ENCODE measurements at regions not wholly inside any gene's neighbourhood (a gene's known extent, or its start where the extent isn't known, plus 50 kb on each side); places are given as distances from the start of the nearest gene placed in this dataset.

DNA sequence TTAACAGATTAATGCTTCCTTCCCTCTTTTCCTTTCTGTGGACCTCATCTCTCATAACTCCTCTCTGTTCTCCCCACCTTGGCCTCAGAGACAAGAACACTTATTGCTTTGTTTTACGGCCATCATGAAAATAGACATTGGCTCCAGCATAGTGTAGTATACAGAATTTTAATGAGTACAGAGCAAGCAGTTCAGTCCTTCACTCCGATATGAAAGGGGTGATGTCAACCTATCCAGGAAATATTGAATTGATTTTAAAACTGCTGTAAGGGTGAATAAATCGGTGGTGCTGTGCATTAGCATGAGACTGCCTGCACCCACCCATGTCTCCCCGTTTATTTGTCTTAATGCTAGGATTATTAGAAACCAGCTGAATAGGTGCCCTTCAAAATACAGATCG, 490.9 kb upstream of the TBL1XR1 start:
- no peaks in the 10 kb centered on the region for H3K9me3 ChIP-seq (ENCODE audit: low read depth)

DNA sequence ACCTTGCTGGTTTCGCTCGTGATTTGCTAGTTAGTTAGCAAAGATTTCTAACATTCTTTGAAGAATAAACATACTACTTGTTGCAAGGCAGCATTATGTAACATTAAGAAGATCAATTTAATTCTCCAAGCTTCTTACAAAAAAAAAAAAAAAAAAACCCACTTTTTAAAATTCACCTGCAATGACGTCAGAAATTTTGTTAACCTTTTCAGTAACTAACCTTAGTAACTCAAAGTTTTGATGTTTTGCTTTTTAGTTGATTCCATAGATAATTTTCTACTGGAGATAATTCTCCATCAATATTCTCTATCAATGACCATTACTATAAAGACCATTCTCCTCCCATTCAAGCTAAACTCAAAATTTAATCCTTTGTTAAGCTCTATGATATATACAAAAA, 491.8 kb upstream of the TBL1XR1 start:
- no peaks in the 10 kb centered on the region for H3K27me3 ChIP-seq
- TF ChIP-seq, protein P1, sequence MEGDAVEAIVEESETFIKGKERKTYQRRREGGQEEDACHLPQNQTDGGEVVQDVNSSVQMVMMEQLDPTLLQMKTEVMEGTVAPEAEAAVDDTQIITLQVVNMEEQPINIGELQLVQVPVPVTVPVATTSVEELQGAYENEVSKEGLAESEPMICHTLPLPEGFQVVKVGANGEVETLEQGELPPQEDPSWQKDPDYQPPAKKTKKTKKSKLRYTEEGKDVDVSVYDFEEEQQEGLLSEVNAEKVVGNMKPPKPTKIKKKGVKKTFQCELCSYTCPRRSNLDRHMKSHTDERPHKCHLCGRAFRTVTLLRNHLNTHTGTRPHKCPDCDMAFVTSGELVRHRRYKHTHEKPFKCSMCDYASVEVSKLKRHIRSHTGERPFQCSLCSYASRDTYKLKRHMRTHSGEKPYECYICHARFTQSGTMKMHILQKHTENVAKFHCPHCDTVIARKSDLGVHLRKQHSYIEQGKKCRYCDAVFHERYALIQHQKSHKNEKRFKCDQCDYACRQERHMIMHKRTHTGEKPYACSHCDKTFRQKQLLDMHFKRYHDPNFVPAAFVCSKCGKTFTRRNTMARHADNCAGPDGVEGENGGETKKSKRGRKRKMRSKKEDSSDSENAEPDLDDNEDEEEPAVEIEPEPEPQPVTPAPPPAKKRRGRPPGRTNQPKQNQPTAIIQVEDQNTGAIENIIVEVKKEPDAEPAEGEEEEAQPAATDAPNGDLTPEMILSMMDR (IDR thresholded peaks at IDR 0.05; ENCODE audit: low read depth, low read length), result no peak

More for the DNA sequence above, 490.9 kb upstream of the TBL1XR1 start:
- no peak for DNase-seq (ENCODE audit: low read depth in 1 of 2, low spot score in 1 of 2)
- H3K27ac ChIP-seq, result no peak overlapping the region
- TF ChIP-seq, protein P1 (IDR thresholded peaks at IDR 0.05; ENCODE audit: low read depth, low read length), result no peak
- no peak overlapping the region for H3K4me3 ChIP-seq
- H3K36me3 ChIP-seq, result no peaks in the 10 kb centered on the region
- no peaks in the 10 kb centered on the region for H3K27me3 ChIP-seq
- H3K4me1 ChIP-seq (ENCODE audit: low read depth), result peaks cover 4% of the 10 kb centered on the region

DNA sequence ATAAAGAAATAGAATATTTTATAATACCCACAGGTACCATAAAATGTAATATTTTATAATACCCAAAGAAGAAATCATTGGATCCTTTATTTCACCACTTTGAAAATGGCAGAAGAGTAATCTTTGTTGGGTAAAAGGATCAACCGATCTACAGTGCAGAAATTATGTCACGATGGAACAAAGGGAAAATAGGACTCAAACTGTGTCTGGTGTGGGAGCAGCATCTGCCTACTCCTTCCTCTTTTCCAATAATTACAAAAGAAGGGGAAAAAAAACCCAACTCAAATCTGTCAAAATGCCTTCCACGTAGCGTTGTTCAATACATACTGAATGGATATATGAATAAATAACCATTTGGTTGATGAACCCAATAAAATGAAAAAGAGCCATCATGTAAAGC, 492.6 kb upstream of the TBL1XR1 start:
- Histone ChIP-seq H3K36me3 (no peaks in the 10 kb centered on the region), H3K9me3 (ENCODE audit: low read depth) (no peaks in the 10 kb centered on the region), H3K4me3 (no peak overlapping the region), H3K4me1 (ENCODE audit: low read depth) (peaks cover 9% of the 10 kb centered on the region), H3K27ac (no peak overlapping the region), H3K27me3 (no peaks in the 10 kb centered on the region)
- TF ChIP-seq, protein P1 (IDR thresholded peaks at IDR 0.05; ENCODE audit: low read depth, low read length), result no peak
- no peak for DNase-seq (ENCODE audit: low read depth in 1 of 2, low spot score in 1 of 2)

More for the DNA sequence above, 491.8 kb upstream of the TBL1XR1 start:
- no peaks in the 10 kb centered on the region for H3K36me3 ChIP-seq
- no peak for DNase-seq (ENCODE audit: low read depth in 1 of 2, low spot score in 1 of 2)
- no peak overlapping the region for H3K27ac ChIP-seq
- H3K9me3 ChIP-seq (ENCODE audit: low read depth), result no peaks in the 10 kb centered on the region
- peaks cover 9% of the 10 kb centered on the region for H3K4me1 ChIP-seq (ENCODE audit: low read depth)
- H3K4me3 ChIP-seq, result no peak overlapping the region

DNA sequence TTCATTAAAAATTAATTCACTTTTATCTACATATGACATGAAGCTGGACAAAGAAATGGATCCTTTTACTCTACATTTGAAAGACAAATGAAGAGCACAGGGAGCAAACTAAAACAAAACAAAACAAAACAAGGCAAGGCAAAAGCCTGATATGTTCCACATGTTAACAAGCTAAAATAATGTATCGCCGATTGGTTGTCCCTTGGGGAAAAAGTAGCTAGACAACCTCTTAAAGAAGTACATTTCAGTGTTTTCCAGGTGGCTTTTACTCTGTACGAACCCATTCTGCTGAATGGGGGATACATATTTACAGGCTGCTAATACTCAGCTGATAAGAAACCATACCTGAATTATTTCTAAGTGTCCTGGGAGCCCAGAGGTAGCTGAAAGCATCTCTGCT, 493.0 kb upstream of the TBL1XR1 start:
- Histone ChIP-seq H3K4me1 (ENCODE audit: low read depth) (peaks cover 9% of the 10 kb centered on the region), H3K27me3 (no peaks in the 10 kb centered on the region), H3K4me3 (no peak overlapping the region), H3K27ac (no peak overlapping the region), H3K36me3 (no peaks in the 10 kb centered on the region), H3K9me3 (ENCODE audit: low read depth) (no peaks in the 10 kb centered on the region)
- no peak for DNase-seq (ENCODE audit: low read depth in 1 of 2, low spot score in 1 of 2)
- TF ChIP-seq, protein P1 (IDR thresholded peaks at IDR 0.05; ENCODE audit: low read depth, low read length), result no peak

DNA sequence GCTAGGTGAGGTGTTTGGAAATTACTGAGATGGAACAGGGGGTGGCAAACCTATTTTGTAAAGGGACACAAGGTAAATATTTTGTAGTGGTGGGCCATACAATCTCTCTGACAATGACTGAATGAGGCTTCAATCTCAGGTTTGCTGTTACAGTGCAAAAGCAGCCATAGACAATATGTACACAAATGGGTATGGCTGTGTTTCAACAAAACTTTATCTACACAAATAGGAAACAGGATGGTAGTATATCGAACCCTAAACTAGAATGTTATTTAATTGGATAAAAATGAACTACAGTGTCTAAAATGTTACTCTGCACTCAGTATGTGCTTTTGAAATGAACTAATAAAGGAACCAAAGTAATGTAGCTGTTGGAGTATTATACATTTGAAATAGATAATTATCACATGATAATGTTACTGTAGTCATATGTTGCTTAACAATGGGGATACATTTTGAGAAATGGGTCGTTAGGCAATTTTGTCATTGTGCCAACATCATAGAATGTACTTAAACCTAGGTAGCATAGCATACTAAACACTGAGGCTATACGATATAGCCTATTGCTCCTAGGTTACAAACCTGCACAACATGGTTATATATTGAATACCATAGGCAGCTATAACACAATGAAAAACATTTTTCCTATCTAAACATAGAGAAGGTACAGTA, 495.2 kb upstream of the TBL1XR1 start:
- Histone ChIP-seq H3K4me3 (no peak overlapping the region), H3K27ac (no peak overlapping the region), H3K27me3 (no peaks in the 10 kb centered on the region), H3K9me3 (ENCODE audit: low read depth) (no peaks in the 10 kb centered on the region), H3K36me3 (no peaks in the 10 kb centered on the region), H3K4me1 (ENCODE audit: low read depth) (peaks cover 9% of the 10 kb centered on the region)
- TF ChIP-seq, protein P1 (IDR thresholded peaks at IDR 0.05; ENCODE audit: low read depth, low read length), result no peak
- DNase-seq (ENCODE audit: low read depth in 1 of 2, low spot score in 1 of 2), result no peak
